Activated T-cell treated with anti-CD3 and anti-CD28 coated beads, Interleukin-2, amount 50 U/mL, for 72 hours (primary cell): ENCODE measurements at regions not wholly inside any gene's neighbourhood (a gene's known extent, or its start where the extent isn't known, plus 50 kb on each side); places are given as distances from the start of the nearest gene placed in this dataset.

Experiments used
- ATAC-seq, 2 donors: fragments of 150-1000 bp; cut with Tn5 transposase; replicated peaks in 1 of 2; 2 replicates each; pipeline ENCODE4 v1.10.0; 2021; ENCODE audit warnings: moderate library complexity in 2 of 2, mild to moderate bottlenecking in 1 of 2
- DNase-seq, 2 donors: peaks; one replicate each; pipeline ENCODE4 v3.0.0; 2021 to 2022; ENCODE audit warnings: mixed read lengths in 1 of 2
- H3K27ac Mint-ChIP-seq: one replicate; pipeline ENCODE4 v1.8.0; 2022; ENCODE audit warnings: mild to moderate bottlenecking, moderate library complexity, mixed read lengths
- H3K27me3 Mint-ChIP-seq: one replicate; pipeline ENCODE4 v1.8.0; 2022; ENCODE audit warnings: low read depth, mixed read lengths
- H3K36me3 Mint-ChIP-seq, 2 donors: one replicate each; pipeline ENCODE4 v1.8.0; 2022; ENCODE audit warnings: mixed read lengths in 2 of 2, mild to moderate bottlenecking in 1 of 2; ENCODE audit not compliant: insufficient read depth in 2 of 2
- H3K4me1 Mint-ChIP-seq: one replicate; pipeline ENCODE4 v1.8.0; 2022; ENCODE audit warnings: low read depth, mixed read lengths
- H3K4me3 Mint-ChIP-seq, 2 donors: one replicate each; pipeline ENCODE4 v1.8.0; 2022; ENCODE audit warnings: mild to moderate bottlenecking in 2 of 2, mixed read lengths in 2 of 2, moderate library complexity in 2 of 2
- H3K9me3 Mint-ChIP-seq, 2 donors: one replicate each; pipeline ENCODE4 v1.8.0; 2022; ENCODE audit warnings: mixed read lengths in 2 of 2

DNA sequence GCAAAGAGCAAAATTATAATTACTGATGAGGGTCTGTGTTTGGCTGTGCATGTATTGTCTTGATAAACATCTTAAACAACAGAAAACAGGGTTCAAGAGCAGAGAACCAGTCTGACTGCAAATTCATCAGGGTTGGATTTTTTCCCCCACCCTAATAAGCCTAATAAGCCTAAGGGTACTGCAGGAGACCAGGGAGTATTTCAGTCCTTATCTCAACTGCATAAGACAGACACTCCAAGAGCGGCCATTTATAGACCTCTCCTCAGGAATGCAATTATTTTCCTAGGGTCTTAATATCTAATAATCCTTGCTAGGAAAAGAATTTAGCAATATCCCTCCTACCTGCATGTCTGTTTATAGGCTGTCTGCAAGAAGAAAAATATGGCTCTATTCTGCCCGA lies 2011.5 kb upstream of the PCDH20 start:
- Mint-ChIP-seq H3K4me3 (no peak overlapping the region), H3K27me3 (no peaks in the 10 kb centered on the region), H3K9me3 (peaks cover 0 to 3% of the 10 kb centered on the region in 2 donors), H3K4me1 (no peaks in the 10 kb centered on the region), H3K27ac (no peak overlapping the region), H3K36me3 (no peaks in the 10 kb centered on the region)
- DNase-seq (no peak), ATAC-seq (no peak)

- DNase-seq (no peak), ATAC-seq (no peak)
- no peak overlapping the region for H3K4me3 Mint-ChIP-seq
- H3K9me3 Mint-ChIP-seq, result peaks cover 2 to 5% of the 10 kb centered on the region in 2 donors
- no peaks in the 10 kb centered on the region for H3K27me3 Mint-ChIP-seq
- no peak overlapping the region for H3K27ac Mint-ChIP-seq
- no peaks in the 10 kb centered on the region for H3K4me1 Mint-ChIP-seq
- no peaks in the 10 kb centered on the region for H3K36me3 Mint-ChIP-seq
Measured at GRCh38 chr13:63425131-63425530, 2009.5 kb upstream of the PCDH20 start.

GRCh38 chr13:63421123-63421522 lies 2005.5 kb upstream of the PCDH20 start:
- DNase-seq (no peak), ATAC-seq (no peak)
- Mint-ChIP-seq H3K4me1 (no peaks in the 10 kb centered on the region), H3K36me3 (no peaks in the 10 kb centered on the region), H3K4me3 (no peak overlapping the region), H3K9me3 (peaks cover 2% of the 10 kb centered on the region in 2 donors), H3K27ac (no peak overlapping the region), H3K27me3 (no peaks in the 10 kb centered on the region)

DNA sequence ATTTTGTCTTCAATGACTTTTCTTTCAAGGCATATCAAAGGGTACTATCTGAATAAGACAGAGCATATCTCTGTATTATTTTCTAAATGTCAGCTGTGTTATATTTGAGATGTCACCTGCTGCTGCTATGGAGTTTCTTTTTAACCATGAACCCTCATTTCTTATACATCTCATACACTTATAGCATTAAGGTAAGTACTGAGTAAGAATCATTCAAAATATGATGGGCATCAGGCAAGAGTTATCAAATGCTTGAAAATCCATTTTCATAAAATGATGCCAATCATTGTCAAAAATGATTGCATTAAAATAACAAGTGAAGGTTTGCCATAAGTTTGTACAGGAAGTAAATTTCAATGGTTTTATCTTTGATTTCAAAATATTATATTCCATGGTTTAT lies 2005.0 kb upstream of the PCDH20 start:
- H3K36me3 Mint-ChIP-seq, result no peaks in the 10 kb centered on the region
- no peak overlapping the region for H3K4me3 Mint-ChIP-seq
- H3K27ac Mint-ChIP-seq, result no peak overlapping the region
- H3K27me3 Mint-ChIP-seq, result no peaks in the 10 kb centered on the region
- H3K4me1 Mint-ChIP-seq, result no peaks in the 10 kb centered on the region
- DNase-seq, result no peak
- H3K9me3 Mint-ChIP-seq, result peaks cover 2% of the 10 kb centered on the region in 2 donors
- no peak for ATAC-seq

DNA sequence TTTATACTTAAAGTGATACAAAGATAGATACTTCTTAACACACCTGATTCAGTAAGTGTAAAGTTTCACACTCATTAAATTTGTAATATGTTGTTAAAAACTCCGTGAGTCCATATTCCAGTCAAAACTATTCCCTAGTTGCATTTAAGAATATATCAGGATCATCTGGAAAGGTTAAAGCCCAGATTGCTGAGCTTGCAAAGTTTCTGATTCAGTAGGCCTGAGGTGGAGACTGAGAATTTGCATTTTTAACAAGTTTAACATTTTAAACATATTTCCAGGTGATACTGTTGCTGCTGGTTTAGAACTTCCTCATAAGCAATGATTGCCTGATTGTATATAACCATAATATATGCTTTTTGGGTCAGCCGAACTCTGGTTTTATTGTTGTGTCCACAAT lies 1998.6 kb upstream of the PCDH20 start:
- Mint-ChIP-seq H3K27me3 (no peaks in the 10 kb centered on the region), H3K4me1 (no peaks in the 10 kb centered on the region), H3K36me3 (no peaks in the 10 kb centered on the region), H3K4me3 (no peak overlapping the region), H3K9me3 (peaks cover 0 to 3% of the 10 kb centered on the region in 2 donors), H3K27ac (no peak overlapping the region)
- no peak for ATAC-seq
- DNase-seq, result no peak

GRCh38 chr13:63409791-63410351 lies 1994.2 kb upstream of the PCDH20 start:
- Mint-ChIP-seq H3K4me1 (no peaks in the 10 kb centered on the region), H3K9me3 (peaks cover under 1 to 2% of the 10 kb centered on the region in 2 donors), H3K4me3 (no peak overlapping the region), H3K27me3 (no peaks in the 10 kb centered on the region), H3K27ac (no peak overlapping the region), H3K36me3 (no peaks in the 10 kb centered on the region)
- ATAC-seq (no peak), DNase-seq (no peak)

DNA sequence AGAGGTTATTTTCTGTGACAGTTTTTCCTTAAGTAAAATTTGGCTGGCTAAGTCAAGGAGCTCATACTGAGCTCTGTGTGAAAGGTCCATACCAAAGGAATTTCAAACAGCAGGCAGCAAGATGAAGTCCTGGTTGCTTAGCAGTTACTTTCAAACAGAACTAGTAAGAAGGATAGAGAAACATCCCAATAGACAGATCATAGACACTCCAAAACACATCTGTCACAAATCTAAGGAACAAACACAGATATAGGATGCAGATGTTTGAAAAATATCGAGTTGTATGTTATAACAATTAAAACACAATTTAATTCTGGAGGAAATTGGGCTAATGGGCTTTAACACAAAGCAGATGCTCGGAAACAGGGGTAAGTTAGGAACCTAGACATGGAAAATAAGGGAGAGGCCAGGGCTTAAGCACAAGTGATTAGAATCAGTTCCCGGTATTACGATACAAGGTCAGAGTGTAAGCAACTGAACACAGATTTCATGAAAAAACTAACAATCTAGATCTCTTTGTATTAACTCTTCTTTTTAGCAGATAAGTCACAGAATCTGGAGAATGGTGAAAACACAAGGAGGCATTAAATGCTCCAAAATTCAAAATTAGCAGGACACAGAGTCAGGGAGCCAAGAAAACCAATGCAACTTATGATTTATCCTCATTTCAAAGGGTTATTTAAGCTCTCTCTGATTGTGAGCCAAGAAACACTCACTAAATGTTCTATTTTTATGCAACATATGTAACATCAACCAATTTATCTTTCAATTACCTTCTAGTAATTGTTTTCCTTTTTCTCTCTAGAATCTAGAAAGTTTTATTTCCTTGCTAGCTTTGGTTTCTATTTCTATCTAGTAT lies 1992.9 kb upstream of the PCDH20 start:
- Mint-ChIP-seq H3K9me3 (peaks cover 3 to 4% of the 10 kb centered on the region in 2 donors), H3K27me3 (no peaks in the 10 kb centered on the region), H3K4me1 (no peaks in the 10 kb centered on the region), H3K36me3 (no peaks in the 10 kb centered on the region), H3K4me3 (no peak overlapping the region), H3K27ac (no peak overlapping the region)
- ATAC-seq (no peak), DNase-seq (no peak)

- no peak for ATAC-seq
Measured at GRCh38 chr13:63403733-63404132, 1988.1 kb upstream of the PCDH20 start.

GRCh38 chr13:63396746-63397145 lies 1981.1 kb upstream of the PCDH20 start:
- H3K9me3 Mint-ChIP-seq, result peaks cover 2 to 6% of the 10 kb centered on the region in 2 donors
- H3K36me3 Mint-ChIP-seq, result no peaks in the 10 kb centered on the region
- H3K27ac Mint-ChIP-seq, result no peak overlapping the region
- no peak overlapping the region for H3K4me3 Mint-ChIP-seq
- ATAC-seq, result no peak
- no peaks in the 10 kb centered on the region for H3K27me3 Mint-ChIP-seq
- no peaks in the 10 kb centered on the region for H3K4me1 Mint-ChIP-seq
- DNase-seq, result no peak

More at GRCh38 chr13:63403733-63404132, 1988.1 kb upstream of the PCDH20 start:
- no peak overlapping the region for H3K4me3 Mint-ChIP-seq
- peaks cover 14 to 16% of the 10 kb centered on the region in 2 donors for H3K9me3 Mint-ChIP-seq
- H3K27me3 Mint-ChIP-seq, result no peaks in the 10 kb centered on the region
- H3K4me1 Mint-ChIP-seq, result no peaks in the 10 kb centered on the region
- DNase-seq, result no peak
- H3K36me3 Mint-ChIP-seq, result no peaks in the 10 kb centered on the region
- no peak overlapping the region for H3K27ac Mint-ChIP-seq

DNA sequence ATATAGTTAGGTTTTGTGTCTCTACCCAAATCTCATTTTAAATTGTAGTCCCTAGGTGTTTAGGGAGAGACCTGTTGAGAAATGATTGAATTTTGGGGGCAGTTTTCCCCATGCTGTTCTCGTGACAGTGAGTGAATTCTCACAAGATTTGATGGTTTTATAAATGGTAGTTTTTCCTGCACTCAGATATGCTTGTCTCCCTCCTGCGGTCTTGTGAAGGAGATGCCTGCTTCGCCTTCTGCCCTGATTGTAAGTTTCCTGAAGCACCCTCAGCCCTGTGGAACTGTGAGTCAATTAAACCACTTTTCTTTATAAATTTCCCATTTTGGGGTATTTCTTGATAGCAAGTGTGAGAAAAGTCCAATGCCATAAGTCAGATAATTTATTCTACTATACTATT lies 1977.5 kb upstream of the PCDH20 start:
- H3K27me3 Mint-ChIP-seq, result no peaks in the 10 kb centered on the region
- no peaks in the 10 kb centered on the region for H3K36me3 Mint-ChIP-seq

GRCh38 chr13:63389756-63390155 lies 1974.1 kb upstream of the PCDH20 start:
- Mint-ChIP-seq H3K4me1 (no peaks in the 10 kb centered on the region), H3K9me3 (peaks cover 4% of the 10 kb centered on the region in 2 donors), H3K27me3 (no peaks in the 10 kb centered on the region), H3K36me3 (no peaks in the 10 kb centered on the region), H3K4me3 (no peak overlapping the region), H3K27ac (no peak overlapping the region)
- ATAC-seq, result no peak
- no peak for DNase-seq

More for the DNA sequence above, 1977.5 kb upstream of the PCDH20 start:
- peaks cover 4% of the 10 kb centered on the region in 2 donors for H3K9me3 Mint-ChIP-seq
- DNase-seq (no peak), ATAC-seq (no peak)
- H3K4me3 Mint-ChIP-seq, result no peak overlapping the region
- H3K4me1 Mint-ChIP-seq, result no peaks in the 10 kb centered on the region
- no peak overlapping the region for H3K27ac Mint-ChIP-seq

DNA sequence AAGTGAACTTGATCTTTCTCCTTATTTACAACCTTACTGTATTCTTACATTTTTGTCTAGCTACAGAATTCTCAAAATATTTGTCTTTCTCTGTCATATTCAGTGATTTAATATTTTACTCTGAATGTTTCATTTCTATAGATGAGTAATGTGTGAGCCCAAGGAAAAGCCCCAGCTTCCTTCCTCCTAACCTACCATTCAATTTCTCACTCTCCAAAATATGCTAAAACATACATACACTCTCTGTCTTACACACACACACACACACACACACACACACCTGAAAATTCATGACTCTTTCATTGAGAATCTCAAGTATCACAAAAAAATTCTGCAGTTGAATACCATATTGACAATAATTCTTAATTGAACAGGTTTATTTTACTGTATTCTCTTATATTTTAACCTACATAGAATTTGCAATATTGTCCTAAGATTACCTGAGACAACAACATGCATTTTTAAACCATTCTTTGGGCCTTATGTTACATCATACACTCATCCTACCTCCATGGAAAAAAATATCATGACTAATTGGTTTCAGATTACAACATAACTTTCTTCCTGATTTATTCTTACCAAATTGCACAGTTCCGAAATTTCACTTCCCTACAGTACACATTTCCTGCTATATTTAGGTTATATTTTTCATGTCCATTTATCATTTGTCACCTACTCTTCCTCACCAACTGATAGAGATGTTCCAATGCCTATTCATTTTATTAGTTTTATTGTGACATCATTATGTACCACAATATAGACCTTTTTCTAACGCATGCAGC lies 1965.6 kb upstream of the PCDH20 start:
- H3K27me3 Mint-ChIP-seq, result no peaks in the 10 kb centered on the region
- H3K9me3 Mint-ChIP-seq, result peaks cover 6 to 13% of the 10 kb centered on the region in 2 donors
- no peaks in the 10 kb centered on the region for H3K4me1 Mint-ChIP-seq
- H3K27ac Mint-ChIP-seq, result no peak overlapping the region
- no peak for DNase-seq
- ATAC-seq, result no peak
- no peak overlapping the region for H3K4me3 Mint-ChIP-seq
- H3K36me3 Mint-ChIP-seq, result peaks cover 0 to 1% of the 10 kb centered on the region in 2 donors

- Mint-ChIP-seq H3K36me3 (peaks cover 0 to 3% of the 10 kb centered on the region in 2 donors), H3K4me3 (no peak overlapping the region), H3K4me1 (no peaks in the 10 kb centered on the region), H3K27ac (no peak overlapping the region), H3K9me3 (peaks cover 8 to 15% of the 10 kb centered on the region in 2 donors), H3K27me3 (no peaks in the 10 kb centered on the region)
- ATAC-seq (no peak), DNase-seq (no peak)
Measured at GRCh38 chr13:63377986-63378385, 1962.3 kb upstream of the PCDH20 start.
